ENCODE measurements at regions not wholly inside any gene's neighbourhood (a gene's known extent, or its start where the extent isn't known, plus 50 kb on each side); places are given as distances from the start of the nearest gene placed in this dataset.

DNA sequence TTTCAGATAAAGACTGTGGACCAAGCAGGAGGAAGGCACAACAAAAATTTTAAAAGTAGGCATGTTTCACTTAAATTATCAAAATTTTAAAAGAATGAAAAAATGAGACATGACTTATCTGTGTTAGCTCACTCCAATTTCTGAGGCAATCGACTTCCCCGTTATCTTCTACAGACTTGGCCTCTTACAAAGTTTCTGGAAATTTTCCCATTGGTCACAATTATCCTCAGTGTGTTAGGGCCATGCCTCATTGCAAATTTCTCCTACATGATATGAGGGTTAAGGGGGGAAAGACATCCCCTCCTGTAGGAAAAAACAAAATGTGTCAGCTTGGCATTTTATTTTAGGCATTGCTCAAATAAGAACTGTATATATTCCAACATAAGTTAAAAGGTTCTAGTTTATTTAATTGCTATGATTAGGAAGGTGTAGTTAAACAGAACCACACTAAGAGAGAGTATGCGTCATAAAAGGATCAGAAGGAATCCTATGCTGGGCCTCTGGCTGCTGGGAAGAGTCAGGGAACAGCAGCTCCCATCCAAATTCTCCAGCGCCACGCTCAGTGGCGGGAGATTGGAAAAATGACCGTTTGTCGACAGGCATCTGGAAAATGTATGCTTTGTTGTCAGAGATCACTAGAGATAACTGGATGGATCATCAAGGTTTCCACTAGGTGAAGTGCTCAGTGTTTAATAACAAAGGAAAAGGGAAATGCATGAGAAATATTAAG lies 463.6 kb upstream of the NR2F2 start:
- TF ChIP-seq, protein P1, sequence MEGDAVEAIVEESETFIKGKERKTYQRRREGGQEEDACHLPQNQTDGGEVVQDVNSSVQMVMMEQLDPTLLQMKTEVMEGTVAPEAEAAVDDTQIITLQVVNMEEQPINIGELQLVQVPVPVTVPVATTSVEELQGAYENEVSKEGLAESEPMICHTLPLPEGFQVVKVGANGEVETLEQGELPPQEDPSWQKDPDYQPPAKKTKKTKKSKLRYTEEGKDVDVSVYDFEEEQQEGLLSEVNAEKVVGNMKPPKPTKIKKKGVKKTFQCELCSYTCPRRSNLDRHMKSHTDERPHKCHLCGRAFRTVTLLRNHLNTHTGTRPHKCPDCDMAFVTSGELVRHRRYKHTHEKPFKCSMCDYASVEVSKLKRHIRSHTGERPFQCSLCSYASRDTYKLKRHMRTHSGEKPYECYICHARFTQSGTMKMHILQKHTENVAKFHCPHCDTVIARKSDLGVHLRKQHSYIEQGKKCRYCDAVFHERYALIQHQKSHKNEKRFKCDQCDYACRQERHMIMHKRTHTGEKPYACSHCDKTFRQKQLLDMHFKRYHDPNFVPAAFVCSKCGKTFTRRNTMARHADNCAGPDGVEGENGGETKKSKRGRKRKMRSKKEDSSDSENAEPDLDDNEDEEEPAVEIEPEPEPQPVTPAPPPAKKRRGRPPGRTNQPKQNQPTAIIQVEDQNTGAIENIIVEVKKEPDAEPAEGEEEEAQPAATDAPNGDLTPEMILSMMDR (IDR thresholded peaks at IDR 0.05; ENCODE audit: low read length): no peak
- no peak for TF ChIP-seq EZH2 (IDR thresholded peaks at IDR 0.05; ENCODE audit: borderline replicate concordance, low read length)
